ENCODE measurements at regions not wholly inside any gene's neighbourhood (a gene's known extent, or its start where the extent isn't known, plus 50 kb on each side); places are given as distances from the start of the nearest gene placed in this dataset.

DNA sequence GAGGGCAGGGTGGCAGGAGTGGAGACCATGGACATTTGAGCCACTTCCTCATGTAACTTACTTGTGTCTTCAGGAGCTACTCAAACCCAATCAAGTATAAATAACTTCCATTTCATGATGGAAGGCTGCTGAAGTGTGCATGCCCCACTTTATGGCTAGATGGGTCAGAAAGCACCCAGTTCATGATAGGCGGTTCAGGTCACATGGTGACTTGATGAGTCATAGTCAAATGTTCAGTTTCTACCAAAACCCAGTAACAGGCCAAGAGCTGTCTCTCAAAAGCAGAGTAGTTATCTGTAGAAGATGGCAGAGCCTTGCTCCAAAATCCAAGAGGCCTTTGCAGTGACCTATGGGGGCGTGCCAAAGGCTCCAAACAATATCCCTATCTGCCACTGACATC is 133.7 kb upstream of the TENT5A start:
- TF ChIP-seq, protein P1, sequence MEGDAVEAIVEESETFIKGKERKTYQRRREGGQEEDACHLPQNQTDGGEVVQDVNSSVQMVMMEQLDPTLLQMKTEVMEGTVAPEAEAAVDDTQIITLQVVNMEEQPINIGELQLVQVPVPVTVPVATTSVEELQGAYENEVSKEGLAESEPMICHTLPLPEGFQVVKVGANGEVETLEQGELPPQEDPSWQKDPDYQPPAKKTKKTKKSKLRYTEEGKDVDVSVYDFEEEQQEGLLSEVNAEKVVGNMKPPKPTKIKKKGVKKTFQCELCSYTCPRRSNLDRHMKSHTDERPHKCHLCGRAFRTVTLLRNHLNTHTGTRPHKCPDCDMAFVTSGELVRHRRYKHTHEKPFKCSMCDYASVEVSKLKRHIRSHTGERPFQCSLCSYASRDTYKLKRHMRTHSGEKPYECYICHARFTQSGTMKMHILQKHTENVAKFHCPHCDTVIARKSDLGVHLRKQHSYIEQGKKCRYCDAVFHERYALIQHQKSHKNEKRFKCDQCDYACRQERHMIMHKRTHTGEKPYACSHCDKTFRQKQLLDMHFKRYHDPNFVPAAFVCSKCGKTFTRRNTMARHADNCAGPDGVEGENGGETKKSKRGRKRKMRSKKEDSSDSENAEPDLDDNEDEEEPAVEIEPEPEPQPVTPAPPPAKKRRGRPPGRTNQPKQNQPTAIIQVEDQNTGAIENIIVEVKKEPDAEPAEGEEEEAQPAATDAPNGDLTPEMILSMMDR (IDR thresholded peaks at IDR 0.05): no peak
- no peak for TF ChIP-seq POLR2A (IDR thresholded peaks at IDR 0.05)
